ENCODE measurements at regions not wholly inside any gene's neighbourhood (a gene's known extent, or its start where the extent isn't known, plus 50 kb on each side); places are given as distances from the start of the nearest gene placed in this dataset.

DNA sequence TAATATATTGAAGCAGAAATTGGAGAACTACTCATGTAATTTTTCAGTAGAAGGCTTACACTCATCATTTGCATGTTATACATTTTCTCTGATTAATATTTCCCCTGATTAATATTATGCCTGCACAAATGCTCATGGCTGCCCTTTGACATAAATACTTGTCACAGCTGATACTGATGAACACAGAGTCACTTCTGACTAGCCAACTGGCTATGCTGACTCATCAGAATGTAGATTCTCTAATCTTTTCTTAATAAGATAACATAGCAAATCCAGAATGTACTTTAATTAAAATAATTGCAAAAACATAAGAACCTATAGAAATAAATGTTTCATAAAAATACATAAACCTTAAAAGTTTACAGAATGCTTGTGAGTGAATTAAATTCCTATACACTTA lies 52.4 kb upstream of the C4orf54 start:
- Mint-ChIP-seq H3K4me1 (ENCODE audit: low read depth in 2 of 2) (no peaks in the 10 kb centered on the region), H3K27me3 (peaks cover 16 to 27% of the 10 kb centered on the region in 2 donors), H3K36me3 (ENCODE audit: insufficient read depth) (no peaks in the 10 kb centered on the region), H3K9me3 (no peaks in the 10 kb centered on the region), H3K4me3 (no peak overlapping the region), H3K27ac (no peak overlapping the region)
- DNase-seq (no peak), ATAC-seq (replicated peaks) (no peak)

DNA sequence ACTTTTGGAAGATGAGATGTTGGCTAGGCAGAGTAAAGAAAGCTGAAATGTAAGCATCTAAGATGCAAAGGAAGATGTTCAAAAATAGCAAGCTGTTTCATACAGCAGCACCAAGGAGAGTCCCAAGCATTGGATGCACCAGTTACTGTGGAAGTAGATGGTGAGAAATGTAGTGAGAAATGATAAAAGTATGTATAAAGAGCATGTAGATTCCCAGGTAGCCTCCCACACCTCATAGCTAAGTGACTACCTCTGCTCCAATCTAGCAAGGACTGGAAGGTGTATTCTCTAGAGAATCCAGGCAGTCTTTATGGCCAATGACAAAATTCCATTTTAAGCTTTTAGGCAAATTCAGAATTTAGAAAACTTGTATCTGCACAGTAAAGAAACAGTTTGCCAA lies 50.9 kb upstream of the C4orf54 start:
- H3K36me3 Mint-ChIP-seq (ENCODE audit: insufficient read depth), result no peaks in the 10 kb centered on the region
- H3K4me1 Mint-ChIP-seq (ENCODE audit: low read depth in 2 of 2), result no peaks in the 10 kb centered on the region
- no peaks in the 10 kb centered on the region for H3K9me3 Mint-ChIP-seq
- H3K27ac Mint-ChIP-seq, result no peak overlapping the region
- DNase-seq, result no peak
- no peak overlapping the region for H3K4me3 Mint-ChIP-seq
- peaks cover 22 to 25% of the 10 kb centered on the region in 2 donors for H3K27me3 Mint-ChIP-seq
- no peak for ATAC-seq (replicated peaks)
